ENCODE measurements at regions not wholly inside any gene's neighbourhood (a gene's known extent, or its start where the extent isn't known, plus 50 kb on each side); places are given as distances from the start of the nearest gene placed in this dataset.

DNA sequence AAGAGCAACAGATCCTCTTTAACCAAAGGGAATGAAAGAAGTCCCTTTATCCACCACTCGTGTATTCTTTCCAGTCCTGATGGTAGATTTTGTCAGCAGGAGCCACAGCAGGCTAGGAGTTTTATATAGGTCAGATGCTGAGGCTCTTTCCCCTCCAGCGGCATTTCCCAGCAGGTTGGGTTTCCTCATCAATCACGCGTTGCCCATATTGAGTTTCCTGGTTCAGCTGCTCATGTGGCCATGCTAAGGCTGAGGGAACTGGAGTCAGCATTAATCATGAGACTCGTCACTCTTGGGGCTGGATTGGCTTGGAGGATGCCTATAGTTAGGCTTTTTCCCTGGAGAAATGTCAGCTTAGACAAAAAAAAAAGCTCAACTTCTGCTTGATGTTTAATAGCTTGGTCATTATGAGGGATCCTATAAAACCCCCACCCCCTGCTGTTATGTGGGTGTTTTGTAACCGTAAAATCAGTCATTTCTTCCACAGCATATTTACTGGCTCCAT, 193.4 kb upstream of the GAS1 start:
- DNase-seq (ENCODE audit: low read depth, low spot score) = no peak
- ChIA-PET RAD21 (ENCODE audit: low non-redundant PET in 1 of 2, low total read pairs in 2 of 2, uncharacterized antibody in 2 of 2, unreplicated experiment in 2 of 2) (no interaction called here), POLR2A (no interaction called here), CTCF (no interaction called here)
- H3K4me2 ChIP-seq (ENCODE audit: low read length) = no peak overlapping the region
- H3K36me3 ChIP-seq (ENCODE audit: control insufficient read depth in 1 of 2, insufficient read depth in 2 of 2, low read length in 2 of 2) = no peaks in the 10 kb centered on the region; a peak in 1 of 4 replicates
- no peak overlapping the region for H3K4me3 ChIP-seq (replicated peaks in 1 of 2; ENCODE audit: low read depth in 1 of 2, low read length in 2 of 2)
- no TSS peak for BruUV-seq (replicated peaks)
- H3K4me1 ChIP-seq (ENCODE audit: control insufficient read depth in 1 of 2, insufficient read depth in 2 of 2, low read length in 2 of 2) = no peaks in the 10 kb centered on the region
- no peaks in the 10 kb centered on the region for H3K9me2 ChIP-seq (ENCODE audit: insufficient read depth)
- H3K27me3 ChIP-seq (ENCODE audit: insufficient read depth, low read length) = peaks cover 77% of the 10 kb centered on the region
- no peak for ATAC-seq
- H3K9me3 ChIP-seq (ENCODE audit: control insufficient read depth in 1 of 2, insufficient read depth in 1 of 2, low read depth in 1 of 2, low read length in 2 of 2) = no peaks in the 10 kb centered on the region
- no peak overlapping the region for H3K27ac ChIP-seq (ENCODE audit: low read depth, low read length)
- no peak overlapping the region for H3K9ac ChIP-seq (ENCODE audit: low read length)
- H3K79me2 ChIP-seq (ENCODE audit: insufficient read depth, low read length) = no peaks in the 10 kb centered on the region
- intact Hi-C loops (cut with micrococcal nuclease) = no loop called here
- no peak for TF ChIP-seq SRF (IDR thresholded peaks at IDR 0.05; ENCODE audit: low read depth)
- TF ChIP-seq YY1 (IDR thresholded peaks at IDR 0.05; ENCODE audit: extremely low read depth, insufficient replicate concordance, low read depth, low read length) = no peak
- TF ChIP-seq CBX3 (IDR thresholded peaks at IDR 0.05; ENCODE audit: low read depth) = no peak
- TF ChIP-seq, protein P1, sequence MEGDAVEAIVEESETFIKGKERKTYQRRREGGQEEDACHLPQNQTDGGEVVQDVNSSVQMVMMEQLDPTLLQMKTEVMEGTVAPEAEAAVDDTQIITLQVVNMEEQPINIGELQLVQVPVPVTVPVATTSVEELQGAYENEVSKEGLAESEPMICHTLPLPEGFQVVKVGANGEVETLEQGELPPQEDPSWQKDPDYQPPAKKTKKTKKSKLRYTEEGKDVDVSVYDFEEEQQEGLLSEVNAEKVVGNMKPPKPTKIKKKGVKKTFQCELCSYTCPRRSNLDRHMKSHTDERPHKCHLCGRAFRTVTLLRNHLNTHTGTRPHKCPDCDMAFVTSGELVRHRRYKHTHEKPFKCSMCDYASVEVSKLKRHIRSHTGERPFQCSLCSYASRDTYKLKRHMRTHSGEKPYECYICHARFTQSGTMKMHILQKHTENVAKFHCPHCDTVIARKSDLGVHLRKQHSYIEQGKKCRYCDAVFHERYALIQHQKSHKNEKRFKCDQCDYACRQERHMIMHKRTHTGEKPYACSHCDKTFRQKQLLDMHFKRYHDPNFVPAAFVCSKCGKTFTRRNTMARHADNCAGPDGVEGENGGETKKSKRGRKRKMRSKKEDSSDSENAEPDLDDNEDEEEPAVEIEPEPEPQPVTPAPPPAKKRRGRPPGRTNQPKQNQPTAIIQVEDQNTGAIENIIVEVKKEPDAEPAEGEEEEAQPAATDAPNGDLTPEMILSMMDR (IDR thresholded peaks at IDR 0.05 in 2 of 3, conservative IDR thresholded peaks at IDR 0.05 in 1 of 3; ENCODE audit: borderline replicate concordance in 1 of 3, insufficient read depth in 1 of 3, low read depth in 2 of 3, low read length in 2 of 3) = no peak
- no peak for TF ChIP-seq EZH2 (IDR thresholded peaks at IDR 0.05)
- TF ChIP-seq EGR1 (IDR thresholded peaks at IDR 0.05; ENCODE audit: low read depth) = no peak
- TF ChIP-seq, protein P2, sequence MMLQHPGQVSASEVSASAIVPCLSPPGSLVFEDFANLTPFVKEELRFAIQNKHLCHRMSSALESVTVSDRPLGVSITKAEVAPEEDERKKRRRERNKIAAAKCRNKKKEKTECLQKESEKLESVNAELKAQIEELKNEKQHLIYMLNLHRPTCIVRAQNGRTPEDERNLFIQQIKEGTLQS (IDR thresholded peaks at IDR 0.05) = no peak
- no peaks in the 10 kb centered on the region for H4K20me1 ChIP-seq (ENCODE audit: insufficient read depth)
- H2AFZ ChIP-seq (ENCODE audit: low read depth, low read length, poor library complexity, severe bottlenecking) = no peak overlapping the region

DNA sequence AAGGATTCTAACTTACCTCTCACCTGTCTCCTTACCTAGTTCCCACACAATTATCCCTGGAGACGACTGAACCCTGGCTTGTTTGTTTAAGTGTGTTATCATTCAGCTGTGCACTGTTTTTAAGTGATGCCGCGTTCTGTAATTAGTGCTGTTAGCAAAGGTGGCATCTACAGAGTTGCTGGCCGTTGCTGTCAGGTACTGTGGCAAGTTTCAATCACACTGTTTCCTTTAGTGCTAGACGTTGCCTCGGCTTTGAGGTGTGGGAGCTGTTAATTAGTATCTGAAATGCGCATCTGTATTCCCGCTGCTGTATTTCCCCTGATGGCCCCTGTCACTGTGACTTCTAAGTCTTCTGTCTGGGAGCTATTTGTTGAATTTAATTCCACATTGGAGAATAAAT, 193.8 kb upstream of the GAS1 start:
- ChIA-PET CTCF (no interaction called here), POLR2A (no interaction called here), RAD21 (ENCODE audit: low non-redundant PET in 1 of 2, low total read pairs in 2 of 2, uncharacterized antibody in 2 of 2, unreplicated experiment in 2 of 2) (no interaction called here)
- DNase-seq (ENCODE audit: low read depth, low spot score) (no peak), ATAC-seq (no peak)
- peaks cover 78% of the 10 kb centered on the region for H3K27me3 ChIP-seq (ENCODE audit: insufficient read depth, low read length)
- no peak overlapping the region for H3K4me3 ChIP-seq (replicated peaks in 1 of 2; ENCODE audit: low read depth in 1 of 2, low read length in 2 of 2)
- H2AFZ ChIP-seq (ENCODE audit: low read depth, low read length, poor library complexity, severe bottlenecking) = no peak overlapping the region
- no peaks in the 10 kb centered on the region for H3K9me3 ChIP-seq (ENCODE audit: control insufficient read depth in 1 of 2, insufficient read depth in 1 of 2, low read depth in 1 of 2, low read length in 2 of 2)
- no peak overlapping the region for H3K9ac ChIP-seq (ENCODE audit: low read length)
- no peaks in the 10 kb centered on the region for H3K79me2 ChIP-seq (ENCODE audit: insufficient read depth, low read length)
- H3K36me3 ChIP-seq (ENCODE audit: control insufficient read depth in 1 of 2, insufficient read depth in 2 of 2, low read length in 2 of 2) = no peaks in the 10 kb centered on the region; a peak in 1 of 4 replicates
- H3K4me2 ChIP-seq (ENCODE audit: low read length) = no peak overlapping the region
- TF ChIP-seq SIN3A (IDR thresholded peaks at IDR 0.05; ENCODE audit: low read depth) (no peak), POLR2A (IDR thresholded peaks at IDR 0.05; ENCODE audit: borderline replicate concordance, extremely low read depth, insufficient read depth, insufficient read length) (no peak), SRF (IDR thresholded peaks at IDR 0.05; ENCODE audit: low read depth) (no peak), ELF1 (IDR thresholded peaks at IDR 0.05; ENCODE audit: borderline replicate concordance, low read depth) (no peak), ZNF274 (IDR thresholded peaks at IDR 0.05; ENCODE audit: low read depth, low read length) (no peak), EZH2 (IDR thresholded peaks at IDR 0.05) (no peak), POLR2AphosphoS5 (IDR thresholded peaks at IDR 0.05; ENCODE audit: low read depth, low read length) (no peak), CBX3 (IDR thresholded peaks at IDR 0.05; ENCODE audit: low read depth) (no peak), EGR1 (IDR thresholded peaks at IDR 0.05; ENCODE audit: low read depth) (no peak)
- TF ChIP-seq, protein P3, sequence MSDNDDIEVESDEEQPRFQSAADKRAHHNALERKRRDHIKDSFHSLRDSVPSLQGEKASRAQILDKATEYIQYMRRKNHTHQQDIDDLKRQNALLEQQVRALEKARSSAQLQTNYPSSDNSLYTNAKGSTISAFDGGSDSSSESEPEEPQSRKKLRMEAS (IDR thresholded peaks at IDR 0.05) = no peak
- TF ChIP-seq, protein P2 (IDR thresholded peaks at IDR 0.05) = no peak
- no peaks in the 10 kb centered on the region for H4K20me1 ChIP-seq (ENCODE audit: insufficient read depth)
- intact Hi-C loops (cut with micrococcal nuclease) = no loop called here
- no peaks in the 10 kb centered on the region for H3K9me2 ChIP-seq (ENCODE audit: insufficient read depth)
- no peaks in the 10 kb centered on the region for H3K4me1 ChIP-seq (ENCODE audit: control insufficient read depth in 1 of 2, insufficient read depth in 2 of 2, low read length in 2 of 2)
- BruUV-seq (replicated peaks) = no TSS peak
- H3K27ac ChIP-seq (ENCODE audit: low read depth, low read length) = no peak overlapping the region

Measured in HCT116 (cell line).